8988T (cell line): ENCODE measurements at regions not wholly inside any gene's neighbourhood (a gene's known extent, or its start where the extent isn't known, plus 50 kb on each side); places are given as distances from the start of the nearest gene placed in this dataset.
"Not testable (repeated sequence)": the region's sequence is repeated elsewhere in the genome, so short reads cannot be mapped to it uniquely, and the experiment has no call there.

Source experiments
- DNase-seq: peaks from one replicate; pipeline ENCODE4 v3.0.0; 2011

GRCh38 chr4:18611026-18611425, 589.5 kb upstream of the LCORL start:
- no peak for DNase-seq

- no peak for DNase-seq
These were observed 587.5 kb upstream of the LCORL start for GRCh38 chr4:18608908-18609533.

GRCh38 chr4:18602610-18603009, 581.1 kb upstream of the LCORL start:
- DNase-seq, result not testable (repeated sequence)

GRCh38 chr4:18593297-18594002, 571.9 kb upstream of the LCORL start:
- DNase-seq, result peak; percentile 23

GRCh38 chr4:18582841-18583240, 561.3 kb upstream of the LCORL start:
- no peak for DNase-seq

GRCh38 chr4:18578307-18578706, 556.8 kb upstream of the LCORL start:
- no peak for DNase-seq

GRCh38 chr4:18572481-18572880, 550.9 kb upstream of the LCORL start:
- no peak for DNase-seq

- DNase-seq, result no peak
These were observed 549.8 kb upstream of the LCORL start for GRCh38 chr4:18571301-18571761.

GRCh38 chr4:18570370-18570769, 548.8 kb upstream of the LCORL start:
- no peak for DNase-seq

GRCh38 chr4:18568600-18568999, 547.0 kb upstream of the LCORL start:
- no peak for DNase-seq

GRCh38 chr4:18566970-18567799, 545.6 kb upstream of the LCORL start:
- no peak for DNase-seq

- no peak for DNase-seq
These were observed 537.9 kb upstream of the LCORL start for GRCh38 chr4:18559492-18559891.

- no peak for DNase-seq
These were observed 534.8 kb upstream of the LCORL start for GRCh38 chr4:18556402-18556801.

- no peak for DNase-seq
These were observed 518.8 kb upstream of the LCORL start for GRCh38 chr4:18540349-18540748.

GRCh38 chr4:18538121-18538520, 516.6 kb upstream of the LCORL start:
- DNase-seq, result no peak

GRCh38 chr4:18536428-18536827, 514.9 kb upstream of the LCORL start:
- DNase-seq, result no peak

GRCh38 chr4:18535948-18536347, 514.4 kb upstream of the LCORL start:
- DNase-seq, result no peak

- no peak for DNase-seq
These were observed 511.8 kb upstream of the LCORL start for GRCh38 chr4:18533262-18533775.

GRCh38 chr4:18531731-18532130, 510.2 kb upstream of the LCORL start:
- no peak for DNase-seq

- DNase-seq, result no peak
These were observed 507.9 kb upstream of the LCORL start for GRCh38 chr4:18529482-18529881.

- DNase-seq, result no peak
These were observed 503.1 kb upstream of the LCORL start for GRCh38 chr4:18524667-18525066.

- no peak for DNase-seq
These were observed 496.5 kb upstream of the LCORL start for GRCh38 chr4:18518098-18518497.

GRCh38 chr4:18513861-18514260, 492.3 kb upstream of the LCORL start:
- DNase-seq, result no peak

- no peak for DNase-seq
These were observed 491.2 kb upstream of the LCORL start for GRCh38 chr4:18512718-18513117.
